HEK293T (cell line): ENCODE measurements at regions not wholly inside any gene's neighbourhood (a gene's known extent, or its start where the extent isn't known, plus 50 kb on each side); places are given as distances from the start of the nearest gene placed in this dataset.

Source experiments
- BHLHE40 ChIP-seq: fragments of 450-650 bp; IDR thresholded peaks from 2 replicates; pipeline ENCODE4 v1.6.1; 2016; ENCODE audit warnings: mild to moderate bottlenecking, moderate library complexity, borderline replicate concordance
- FOXM1 ChIP-seq: fragments of 450-650 bp; IDR thresholded peaks from 2 replicates; pipeline ENCODE4 v1.6.1; 2017; ENCODE audit warnings: mild to moderate bottlenecking, borderline replicate concordance
- SP1 ChIP-seq: fragments of 450-650 bp; IDR thresholded peaks from 2 replicates; pipeline ENCODE4 v1.6.1; 2017
- SUZ12 ChIP-seq: fragments of 450-650 bp; IDR thresholded peaks from 2 replicates; pipeline ENCODE4 v1.6.1; 2016; ENCODE audit warnings: mild to moderate bottlenecking
- TF ChIP-seq, protein P1 (sequence below): fragments of 450-650 bp; IDR thresholded peaks from 2 replicates; pipeline ENCODE4 v1.6.1; 2016

DNA sequence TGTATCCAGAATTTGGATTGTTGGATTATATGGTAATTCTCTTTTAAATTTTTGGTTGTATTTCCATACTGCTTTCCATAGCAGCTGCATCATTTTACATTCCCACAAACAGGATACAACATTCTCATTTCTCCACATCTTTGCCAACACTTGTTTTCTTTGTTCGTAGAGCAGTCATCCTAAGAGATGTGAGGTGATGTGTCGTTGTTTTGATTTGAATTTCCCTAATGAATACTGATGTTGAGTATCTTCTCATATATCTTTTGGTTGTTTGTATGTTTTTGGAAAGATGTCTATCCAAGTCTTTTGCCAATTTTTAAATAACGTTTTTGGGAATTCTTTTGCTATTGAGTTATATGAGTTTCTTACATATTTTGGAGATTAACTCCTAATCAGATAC, 93.6 kb downstream of the GMNC start:
- TF ChIP-seq BHLHE40 (no peak), SUZ12 (no peak), FOXM1 (no peak), SP1 (no peak)
- TF ChIP-seq, protein P1, sequence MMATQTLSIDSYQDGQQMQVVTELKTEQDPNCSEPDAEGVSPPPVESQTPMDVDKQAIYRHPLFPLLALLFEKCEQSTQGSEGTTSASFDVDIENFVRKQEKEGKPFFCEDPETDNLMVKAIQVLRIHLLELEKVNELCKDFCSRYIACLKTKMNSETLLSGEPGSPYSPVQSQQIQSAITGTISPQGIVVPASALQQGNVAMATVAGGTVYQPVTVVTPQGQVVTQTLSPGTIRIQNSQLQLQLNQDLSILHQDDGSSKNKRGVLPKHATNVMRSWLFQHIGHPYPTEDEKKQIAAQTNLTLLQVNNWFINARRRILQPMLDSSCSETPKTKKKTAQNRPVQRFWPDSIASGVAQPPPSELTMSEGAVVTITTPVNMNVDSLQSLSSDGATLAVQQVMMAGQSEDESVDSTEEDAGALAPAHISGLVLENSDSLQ, result no peak
